H1 (cell line): ENCODE measurements at regions not wholly inside any gene's neighbourhood (a gene's known extent, or its start where the extent isn't known, plus 50 kb on each side); places are given as distances from the start of the nearest gene placed in this dataset.

ENCODE experiments used
- CTCF ChIA-PET: fragments of 300-600 bp; sonication (Branson Sonifier 250); formaldehyde crosslinking; loops from one replicate; lab custom pipeline; 2021; ENCODE audit not compliant: partially characterized antibody; lab: Charles Lee
- POLR2A ChIA-PET: fragments of 300-600 bp; sonication (Branson Sonifier 250); formaldehyde crosslinking; loops from one replicate; lab custom pipeline; 2021; ENCODE audit warnings: inconsistent platforms; ENCODE audit not compliant: partially characterized antibody; lab: Charles Lee
- DNase-seq, 2 experiments: peaks; one replicate each; pipeline versions ENCODE4 v3.0.0 to v3.0.0-alpha.2; 2010 to 2022; ENCODE audit warnings: low spot score in 2 of 2, low read depth in 1 of 2, mixed read lengths in 1 of 2
- FAIRE-seq: peaks from 2 replicates; lab custom pipeline; 2011; peaks lifted over from hg19 to GRCh38; lab: Jason Lieb, UNC
- H2AFZ ChIP-seq: 2 replicates; pipeline ENCODE4 v1.8.1; 2012; ENCODE audit warnings: low read length, inconsistent platforms
- H2AK5ac ChIP-seq: 2 replicates; pipeline ENCODE4 v1.6.1; 2013; ENCODE audit warnings: low read depth, low read length
- H2BK120ac ChIP-seq: replicated peaks from 2 replicates; pipeline ENCODE3; 2013; ENCODE audit warnings: low read depth, low read length, inconsistent platforms
- H2BK12ac ChIP-seq: 2 replicates; pipeline ENCODE4 v1.6.1; 2013; ENCODE audit warnings: low read depth, low read length
- H2BK15ac ChIP-seq: 2 replicates; pipeline ENCODE4 v1.6.1; 2013; ENCODE audit warnings: low read length
- H2BK20ac ChIP-seq: 2 replicates; pipeline ENCODE4 v1.6.1; 2013; ENCODE audit warnings: low read length
- H2BK5ac ChIP-seq: 2 replicates; pipeline ENCODE4 v1.6.1; 2013; ENCODE audit warnings: low read depth, low read length
- H3K14ac ChIP-seq: 2 replicates; pipeline ENCODE4 v1.6.1; 2013; ENCODE audit warnings: inconsistent platforms; ENCODE audit not compliant: insufficient read length
- H3K18ac ChIP-seq: 2 replicates; pipeline ENCODE4 v1.6.1; 2013; ENCODE audit warnings: low read length; ENCODE audit errors: extremely low read depth
- H3K23ac ChIP-seq: 2 replicates; pipeline ENCODE4 v1.6.1; 2013; ENCODE audit warnings: inconsistent platforms; ENCODE audit not compliant: insufficient read length
- H3K23me2 ChIP-seq: 2 replicates; pipeline ENCODE4 v1.6.1; 2013; ENCODE audit warnings: low read depth, low read length
- H3K27ac ChIP-seq: 2 replicates; pipeline ENCODE4 v1.6.1; 2011; ENCODE audit warnings: low read depth, low read length, inconsistent platforms
- H3K27me3 ChIP-seq, 4 experiments: replicated peaks in 1 of 4; 1 replicate in 1 of 4; 2 replicates in 3 of 4; pipeline versions ENCODE4 v1.6.1 to v1.8.1; 2011 to 2013; ENCODE audit warnings: low read length in 3 of 4, mild to moderate bottlenecking in 3 of 4, inconsistent platforms in 2 of 4, mixed read lengths in 2 of 4, moderate library complexity in 1 of 4; ENCODE audit not compliant: control insufficient read depth in 3 of 4, insufficient read depth in 3 of 4; ENCODE audit errors: extremely low read depth in 1 of 4
- H3K36me3 ChIP-seq, 4 experiments: 2 replicates each; pipeline versions ENCODE4 v1.6.1 to v1.8.1; 2011 to 2013; ENCODE audit warnings: mild to moderate bottlenecking in 4 of 4, low read length in 3 of 4, moderate library complexity in 2 of 4, control low read depth in 1 of 4, inconsistent platforms in 1 of 4; ENCODE audit not compliant: insufficient read depth in 4 of 4, control insufficient read depth in 2 of 4
- H3K4ac ChIP-seq: replicated peaks from 2 replicates; pipeline ENCODE3; 2013; ENCODE audit warnings: low read length, low read depth, mixed read lengths, inconsistent platforms; ENCODE audit not compliant: insufficient read length
- H3K4me1 ChIP-seq, 4 experiments: replicated peaks in 1 of 4; 1 replicate in 1 of 4; 2 replicates in 3 of 4; pipeline versions ENCODE4 v1.6.1 to v1.8.1; 2011 to 2013; ENCODE audit warnings: low read length in 3 of 4, inconsistent platforms in 2 of 4, mixed read lengths in 1 of 4; ENCODE audit not compliant: insufficient read depth in 4 of 4, control insufficient read depth in 3 of 4
- H3K4me2 ChIP-seq, 2 experiments: 2 replicates each; pipeline versions ENCODE4 v1.6.1 to v1.8.1; 2011 to 2013; ENCODE audit warnings: low read depth in 2 of 2, low read length in 2 of 2, control low read depth in 1 of 2, inconsistent platforms in 1 of 2, mild to moderate bottlenecking in 1 of 2; ENCODE audit not compliant: insufficient read depth in 1 of 2
- H3K4me3 ChIP-seq, 4 experiments: fragments of 200-600, 300-600 bp in 1 of 4; sonication (generic), shearing (Covaris generic), sonication (Bioruptor Twin) in 1 of 4; 2 replicates each; pipeline versions ENCODE4 v1.5.1 to v1.8.1; 2011 to 2016; ENCODE audit warnings: low read length in 4 of 4, low read depth in 3 of 4, control low read depth in 2 of 4, inconsistent platforms in 2 of 4, mild to moderate bottlenecking in 2 of 4, mixed read lengths in 1 of 4, moderate library complexity in 1 of 4; ENCODE audit not compliant: insufficient read depth in 2 of 4; ENCODE audit errors: extremely low read depth in 1 of 4
- H3K56ac ChIP-seq: replicated peaks from 2 replicates; pipeline ENCODE3; 2013; ENCODE audit warnings: low read depth, mild to moderate bottlenecking, mixed read lengths, low read length, inconsistent platforms; ENCODE audit not compliant: insufficient read length
- H3K79me1 ChIP-seq: 2 replicates; pipeline ENCODE4 v1.6.1; 2013; ENCODE audit warnings: low read depth, low read length, control low read depth
- H3K79me2 ChIP-seq, 2 experiments: 2 replicates each; pipeline versions ENCODE4 v1.6.1 to v1.8.1; 2012 to 2013; ENCODE audit warnings: low read length in 2 of 2, mild to moderate bottlenecking in 2 of 2, inconsistent platforms in 1 of 2; ENCODE audit not compliant: insufficient read depth in 2 of 2, control insufficient read depth in 1 of 2
- H3K9ac ChIP-seq, 4 experiments: replicated peaks in 1 of 4; 1 replicate in 1 of 4; 2 replicates in 3 of 4; pipeline versions ENCODE4 v1.6.1 to v1.8.1; 2011 to 2013; ENCODE audit warnings: low read depth in 3 of 4, low read length in 3 of 4, control low read depth in 2 of 4, mild to moderate bottlenecking in 2 of 4, moderate library complexity in 2 of 4, inconsistent platforms in 1 of 4; ENCODE audit errors: extremely low read depth in 1 of 4
- H3K9me3 ChIP-seq, 2 experiments: 2 replicates each; pipeline versions ENCODE4 v1.6.1 to v1.8.1; 2012 to 2013; ENCODE audit warnings: mild to moderate bottlenecking in 2 of 2, moderate library complexity in 2 of 2, control low read depth in 1 of 2, inconsistent platforms in 1 of 2, low read depth in 1 of 2, low read length in 1 of 2, mixed read lengths in 1 of 2; ENCODE audit not compliant: insufficient read depth in 2 of 2
- H4K20me1 ChIP-seq, 2 experiments: replicated peaks in 1 of 2; 2 replicates each; pipeline versions ENCODE3 to v1.8.1; 2011 to 2013; ENCODE audit warnings: inconsistent platforms in 2 of 2, low read length in 2 of 2, mild to moderate bottlenecking in 1 of 2; ENCODE audit not compliant: insufficient read depth in 2 of 2, control insufficient read depth in 1 of 2
- H4K5ac ChIP-seq: 2 replicates; pipeline ENCODE4 v1.6.1; 2013; ENCODE audit warnings: low read length, low read depth, mixed read lengths, inconsistent platforms; ENCODE audit not compliant: insufficient read length
- H4K8ac ChIP-seq: 2 replicates; pipeline ENCODE4 v1.8.0; 2013; ENCODE audit warnings: mild to moderate bottlenecking, moderate library complexity, low read length, inconsistent platforms; ENCODE audit not compliant: insufficient read depth; ENCODE audit errors: extremely low read depth
- H4K91ac ChIP-seq: replicated peaks from 2 replicates; pipeline ENCODE3; 2013; ENCODE audit warnings: low read length, mixed read lengths, inconsistent platforms; ENCODE audit not compliant: insufficient read length
- HDAC2 ChIP-seq, 2 experiments: fragments of 300-600 bp in 1 of 2; sonication (generic) in 1 of 2; IDR thresholded peaks; 2 replicates each; pipeline ENCODE4 v1.6.1; 2011 to 2012; ENCODE audit warnings: low read depth in 2 of 2, low read length in 2 of 2, mild to moderate bottlenecking in 2 of 2, moderate library complexity in 2 of 2, borderline replicate concordance in 1 of 2, inconsistent platforms in 1 of 2
- JUN ChIP-seq: IDR thresholded peaks from 2 replicates; pipeline ENCODE4 v1.6.1; 2011; ENCODE audit warnings: low read depth, mild to moderate bottlenecking, improper control_type of control experiment, low read length
- KDM1A ChIP-seq: fragments of 200-600, 300-600 bp; sonication (generic); IDR thresholded peaks from 2 replicates; pipeline ENCODE4 v1.7.1; 2016; ENCODE audit warnings: mild to moderate bottlenecking, low read length, borderline replicate concordance
- RAD21 ChIP-seq, 2 experiments: IDR thresholded peaks in 1 of 2; conservative IDR thresholded peaks in 1 of 2; 2 replicates each; pipeline ENCODE4 v1.6.1; 2011; ENCODE audit warnings: low read depth in 2 of 2, low read length in 2 of 2, improper control_type of control experiment in 1 of 2, inconsistent platforms in 1 of 2, mild to moderate bottlenecking in 1 of 2, moderate library complexity in 1 of 2
- WGBS, 2 experiments: shearing (Covaris generic) in 1 of 2; methylation state at CpG; one replicate each; pipeline versions ENCODE4 v1.1.6 to v1.1.7; 2013 to 2015; ENCODE audit warnings: low lambda C conversion rate in 2 of 2, mixed read lengths in 2 of 2, inconsistent platforms in 1 of 2, low coverage in 1 of 2, missing lambda C conversion rate in 1 of 2; ENCODE audit not compliant: insufficient replicate concordance in 2 of 2, insufficient coverage in 1 of 2, insufficient read length in 1 of 2; ENCODE audit errors: extremely low coverage in 1 of 2, missing lambda C conversion rate in 1 of 2; 5-methylcytosine and 5-hydroxymethylcytosine counted together

- H4K20me1 ChIP-seq, result no peaks in the 10 kb centered on the region
- no peak for FAIRE-seq
- no peak overlapping the region for H3K23ac ChIP-seq
- DNase-seq, result no peak
- POLR2A ChIA-PET, result no interaction called here
- H4K5ac ChIP-seq, result no peak overlapping the region
- peak; percentile 98 for TF ChIP-seq KDM1A
- TF ChIP-seq RAD21 (IDR thresholded peaks at IDR 0.05 in 1 of 2, conservative IDR thresholded peaks at IDR 0.05 in 1 of 2; ENCODE audit: low read depth in 2 of 2, low read length in 2 of 2), result no peak
- TF ChIP-seq JUN, result no peak
- peak in 1 of 2 experiments; percentile 87; a peak in 1 of 4 replicates for TF ChIP-seq HDAC2 (IDR thresholded peaks at IDR 0.05; ENCODE audit: borderline replicate concordance in 1 of 2, low read depth in 2 of 2, low read length in 2 of 2)
- peak overlapping the region; percentile 61; the same call in 1 of the 2 replicates for H2BK20ac ChIP-seq
- H2BK5ac ChIP-seq, result no peak overlapping the region
- H2AK5ac ChIP-seq, result no peak overlapping the region
- no peak overlapping the region for H3K4ac ChIP-seq
- peaks cover 2% of the 10 kb centered on the region; the same call in 1 of the 2 replicates for H3K23me2 ChIP-seq
- H3K27ac ChIP-seq, result no peak overlapping the region
- no peak overlapping the region for H3K56ac ChIP-seq
- H3K9ac ChIP-seq, result no peak overlapping the region
- H3K27me3 ChIP-seq, result peaks cover 0 to 4% (median 0%) of the 10 kb centered on the region in 4 experiments; a peak in 3 of 7 replicates
- H3K4me2 ChIP-seq, result no peak overlapping the region
- no peak overlapping the region for H2BK120ac ChIP-seq
- peaks cover 0 to 9% (median 0%) of the 10 kb centered on the region in 4 experiments; a peak in 4 of 7 replicates for H3K4me1 ChIP-seq
- no peaks in the 10 kb centered on the region; a peak in 2 of 8 replicates for H3K36me3 ChIP-seq
- H3K79me2 ChIP-seq, result no peaks in the 10 kb centered on the region
- H3K9me3 ChIP-seq, result no peaks in the 10 kb centered on the region
- no peak overlapping the region for H2AFZ ChIP-seq
- H4K8ac ChIP-seq, result no peak overlapping the region
- no peak overlapping the region; the same call in 1 of the 2 replicates for H3K18ac ChIP-seq
- H4K91ac ChIP-seq, result no peak overlapping the region
- CTCF ChIA-PET, result interaction anchor here (0.5 to 2.2 kb wide), 4 partner anchors 88 to 259 kb away, joined by 3 to 9 read pairs (median 4); no protein-coding TSS in a partner anchor
- WGBS, 2 experiments, result 69% methylated on average over 8 of the region's 8 CpGs; no CpG with 5 or more reads in 1 of the 2 experiments
- H2BK15ac ChIP-seq, result no peak overlapping the region
- H3K79me1 ChIP-seq, result no peaks in the 10 kb centered on the region
- no peak overlapping the region for H3K14ac ChIP-seq
- no peak overlapping the region for H2BK12ac ChIP-seq
- no peak overlapping the region for H3K4me3 ChIP-seq
Measured at GRCh38 chr12:113643177-113643974, 171.7 kb upstream of the LHX5 start.
